Transverse colon (tissue), 4 donors: ENCODE measurements at regions not wholly inside any gene's neighbourhood (a gene's known extent, or its start where the extent isn't known, plus 50 kb on each side); places are given as distances from the start of the nearest gene placed in this dataset.

Source experiments
- DNase-seq: peaks from one replicate; pipeline ENCODE4 v3.0.0-alpha.2; 2019
- H3K27ac ChIP-seq, 4 donors: fragments of 200-600 bp; sonication (generic); 2 replicates each; pipeline ENCODE4 v1.5.1; 2016 to 2018; ENCODE audit warnings: inconsistent platforms in 4 of 4
- H3K27me3 ChIP-seq: fragments of 200-600 bp; sonication (generic); 2 replicates; pipeline ENCODE4 v1.5.1; 2017; ENCODE audit warnings: inconsistent platforms
- H3K36me3 ChIP-seq, 4 donors: fragments of 200-600 bp; sonication (generic); 2 replicates each; pipeline ENCODE4 v1.5.1; 2017 to 2019; ENCODE audit warnings: inconsistent platforms in 4 of 4
- H3K4me1 ChIP-seq, 4 donors: fragments of 200-600 bp; sonication (generic); 2 replicates each; pipeline ENCODE4 v1.5.1; 2017 to 2020; ENCODE audit warnings: inconsistent platforms in 4 of 4
- H3K4me3 ChIP-seq, 4 donors: fragments of 200-600 bp; sonication (generic); 1 replicate in 1 of 4; 2 replicates in 3 of 4; pipeline versions ENCODE4 v1.5.1 to v1.6.1; 2017 to 2019; ENCODE audit warnings: inconsistent platforms in 4 of 4
- H3K9me3 ChIP-seq, 2 donors: fragments of 200-600 bp; sonication (generic); 2 replicates each; pipeline ENCODE4 v1.5.1; 2017 to 2019; ENCODE audit warnings: inconsistent platforms in 2 of 2
- CTCF ChIP-seq, 5 experiments: fragments of 200-600 bp in 3 of 5; fragments of 450-650 bp in 2 of 5; sonication (generic) in 3 of 5; IDR thresholded peaks; 1 replicate in 2 of 5; 2 replicates in 3 of 5; pipeline ENCODE4 v1.5.1; 2016 to 2017; ENCODE audit warnings: antibody characterized with exemption in 5 of 5, inconsistent platforms in 3 of 5, mild to moderate bottlenecking in 2 of 5, moderate library complexity in 1 of 5
- EP300 ChIP-seq: sonication (generic); formaldehyde crosslinking; IDR thresholded peaks from one replicate; pipeline ENCODE4 v1.6.1; 2017; ENCODE audit warnings: antibody characterized with exemption, low read depth
- POLR2A ChIP-seq: fragments of 450-650 bp; IDR thresholded peaks from one replicate; pipeline ENCODE4 v1.6.1; 2016; ENCODE audit warnings: antibody characterized with exemption, mild to moderate bottlenecking, moderate library complexity
- POLR2AphosphoS5 ChIP-seq, 3 donors: sonication (generic); formaldehyde crosslinking; IDR thresholded peaks; one replicate each; pipeline ENCODE4 v1.6.1; 2016; ENCODE audit warnings: antibody characterized with exemption in 3 of 3
- WGBS, 2 donors: methylation state at CpG; one replicate each; pipeline ENCODE4 v1.1.5; 2018; ENCODE audit warnings: low coverage in 1 of 2; 5-methylcytosine and 5-hydroxymethylcytosine counted together
- in situ Hi-C, 4 donors: fragments of 200-750 bp; cut with MboI; loops; one replicate each; pipeline versions ENCODE4 v1.15.0 to v1.15.1; 2017; ENCODE audit warnings: low sequenced_read_pairs in 3 of 4, low pct_ligation_motif_present in 1 of 4, low pct_unique_long_range_greater_than_20kb in 1 of 4
- intact Hi-C: fragments of 100-400 bp; cut with DNase I; formaldehyde crosslinking; loops from one replicate; pipeline ENCODE4 v1.15.1; 2023; ENCODE audit warnings: low total_unique reads

GRCh38 chr4:189505380-189505779 is 435.3 kb upstream of the FRG1 start:
- DNase-seq, result no peak
- TF ChIP-seq CTCF (IDR thresholded peaks at IDR 0.05) (no peak), EP300 (no peak), POLR2AphosphoS5 (IDR thresholded peaks at IDR 0.05) (no peak), POLR2A (no peak)
- WGBS, 2 donors, result 87 to 93% methylated on average over 3 of the region's 3 CpGs

GRCh38 chr4:189506080-189506479 is 434.6 kb upstream of the FRG1 start:
- H3K4me1 ChIP-seq, result no peaks in the 10 kb centered on the region
- TF ChIP-seq CTCF (IDR thresholded peaks at IDR 0.05) (no peak), POLR2AphosphoS5 (IDR thresholded peaks at IDR 0.05) (no peak), POLR2A (no peak), EP300 (no peak)
- H3K36me3 ChIP-seq, result no peaks in the 10 kb centered on the region
- in situ Hi-C loops, result no loop called here
- H3K27me3 ChIP-seq, result no peaks in the 10 kb centered on the region
- no peak overlapping the region for H3K27ac ChIP-seq
- no peak overlapping the region for H3K4me3 ChIP-seq
- DNase-seq, result no peak
- intact Hi-C loops, result no loop called here
- no peaks in the 10 kb centered on the region for H3K9me3 ChIP-seq
- WGBS, 2 donors, result 79 to 92% methylated on average over 4 to 10 of the region's 10 CpGs

More at GRCh38 chr4:189505380-189505779, 435.3 kb upstream of the FRG1 start:
- intact Hi-C loops (no loop called here), in situ Hi-C loops (no loop called here)
- Histone ChIP-seq H3K4me1 (no peaks in the 10 kb centered on the region), H3K9me3 (no peaks in the 10 kb centered on the region), H3K4me3 (no peak overlapping the region), H3K27me3 (no peaks in the 10 kb centered on the region), H3K36me3 (no peaks in the 10 kb centered on the region), H3K27ac (no peak overlapping the region)

GRCh38 chr4:189507060-189507459 is 433.6 kb upstream of the FRG1 start:
- no peaks in the 10 kb centered on the region for H3K4me1 ChIP-seq
- no peak overlapping the region for H3K4me3 ChIP-seq
- no peaks in the 10 kb centered on the region for H3K36me3 ChIP-seq
- H3K27me3 ChIP-seq, result no peaks in the 10 kb centered on the region
- in situ Hi-C loops (no loop called here), intact Hi-C loops (no loop called here)
- H3K9me3 ChIP-seq, result no peaks in the 10 kb centered on the region
- TF ChIP-seq CTCF (IDR thresholded peaks at IDR 0.05) (no peak), POLR2AphosphoS5 (IDR thresholded peaks at IDR 0.05) (no peak), POLR2A (no peak), EP300 (no peak)
- no peak overlapping the region for H3K27ac ChIP-seq
- 79 to 100% methylated on average over 2 of the region's 2 CpGs for WGBS, 2 donors
- no peak for DNase-seq

- Histone ChIP-seq H3K9me3 (no peaks in the 10 kb centered on the region), H3K27me3 (no peaks in the 10 kb centered on the region), H3K36me3 (no peaks in the 10 kb centered on the region), H3K27ac (no peak overlapping the region), H3K4me1 (no peaks in the 10 kb centered on the region), H3K4me3 (no peak overlapping the region)
- 64% methylated on average over 1 of the region's 1 CpG; no CpG with 5 or more reads in 1 of the 2 donors for WGBS, 2 donors
- TF ChIP-seq EP300 (no peak), POLR2A (no peak), CTCF (IDR thresholded peaks at IDR 0.05) (no peak), POLR2AphosphoS5 (IDR thresholded peaks at IDR 0.05) (no peak)
- intact Hi-C loops (no loop called here), in situ Hi-C loops (no loop called here)
- DNase-seq, result no peak
Observed at GRCh38 chr4:189510601-189511000, 430.1 kb upstream of the FRG1 start.
